Osteoblast (primary cell): ENCODE measurements at regions not wholly inside any gene's neighbourhood (a gene's known extent, or its start where the extent isn't known, plus 50 kb on each side); places are given as distances from the start of the nearest gene placed in this dataset.

Experiments used
- DNase-seq: peaks from one replicate; pipeline ENCODE4 v3.0.0; 2011; ENCODE audit warnings: low spot score, mixed read lengths; ENCODE audit not compliant: insufficient read length; ENCODE audit errors: missing footprints
- H2AFZ ChIP-seq: 2 replicates; pipeline ENCODE4 v1.6.0; 2011; ENCODE audit warnings: mild to moderate bottlenecking, low read length
- H3K27ac ChIP-seq: 2 replicates; pipeline ENCODE4 v1.5.1; 2011; ENCODE audit warnings: mild to moderate bottlenecking, low read depth, low read length, moderate library complexity
- H3K27me3 ChIP-seq: 2 replicates; pipeline ENCODE4 v1.6.0; 2012; ENCODE audit warnings: mild to moderate bottlenecking, control low read depth, inconsistent platforms, low read length, moderate library complexity; ENCODE audit not compliant: insufficient read depth
- H3K36me3 ChIP-seq: 2 replicates; pipeline ENCODE4 v1.5.1; 2011; ENCODE audit warnings: mild to moderate bottlenecking, low read length, control low read depth, moderate library complexity; ENCODE audit not compliant: insufficient read depth
- H3K4me1 ChIP-seq: 2 replicates; pipeline ENCODE4 v1.5.1; 2011; ENCODE audit warnings: mild to moderate bottlenecking, low read length, control low read depth, moderate library complexity; ENCODE audit not compliant: insufficient read depth
- H3K4me2 ChIP-seq: 2 replicates; pipeline ENCODE4 v1.6.0; 2011; ENCODE audit warnings: mild to moderate bottlenecking, low read length; ENCODE audit not compliant: insufficient read depth
- H3K4me3 ChIP-seq: fragments of 200-600 bp; sonication (generic); 3 replicates; pipeline ENCODE4 v1.5.1; 2012; ENCODE audit warnings: mild to moderate bottlenecking, low read length, inconsistent platforms; ENCODE audit not compliant: insufficient read depth
- H3K79me2 ChIP-seq: 2 replicates; pipeline ENCODE4 v1.6.0; 2012; ENCODE audit warnings: mild to moderate bottlenecking, low read length, control low read depth, inconsistent platforms; ENCODE audit not compliant: insufficient read depth
- H3K9me3 ChIP-seq: 2 replicates; pipeline ENCODE4 v1.5.1; 2011; ENCODE audit warnings: low read depth, low read length, control low read depth
- H4K20me1 ChIP-seq: 2 replicates; pipeline ENCODE4 v1.6.0; 2012; ENCODE audit warnings: mild to moderate bottlenecking, low read length, control low read depth; ENCODE audit not compliant: insufficient read depth
- TF ChIP-seq, protein P1 (sequence below): IDR thresholded peaks from 2 replicates; pipeline ENCODE4 v1.5.1; 2011; ENCODE audit warnings: mild to moderate bottlenecking, low read depth, low read length, moderate library complexity; ENCODE audit errors: extremely low read depth

DNA sequence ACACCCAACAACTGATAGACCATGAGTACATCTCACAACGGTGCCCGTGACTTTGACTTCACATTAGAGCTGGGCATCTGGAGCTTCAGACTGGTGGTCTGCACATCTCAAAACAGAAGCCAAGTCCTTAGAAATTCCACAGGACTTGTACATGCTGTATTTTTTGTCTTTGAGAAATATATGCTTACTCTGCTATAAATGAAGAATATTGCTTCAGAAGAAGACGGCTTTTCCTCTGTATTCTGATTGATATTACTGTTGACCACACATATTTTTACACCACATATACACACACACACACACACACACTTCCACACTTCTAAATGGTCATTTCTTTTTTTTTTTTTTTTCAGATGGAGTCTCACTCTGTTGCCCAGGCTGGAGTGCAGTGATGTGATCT lies 338.3 kb upstream of the KIF2A start:
- DNase-seq: no peak
- no peak overlapping the region for H3K4me2 ChIP-seq
- H3K27ac ChIP-seq: no peak overlapping the region
- H3K9me3 ChIP-seq: no peaks in the 10 kb centered on the region
- no peaks in the 10 kb centered on the region for H3K36me3 ChIP-seq
- no peak overlapping the region for H3K4me3 ChIP-seq
- TF ChIP-seq, protein P1, sequence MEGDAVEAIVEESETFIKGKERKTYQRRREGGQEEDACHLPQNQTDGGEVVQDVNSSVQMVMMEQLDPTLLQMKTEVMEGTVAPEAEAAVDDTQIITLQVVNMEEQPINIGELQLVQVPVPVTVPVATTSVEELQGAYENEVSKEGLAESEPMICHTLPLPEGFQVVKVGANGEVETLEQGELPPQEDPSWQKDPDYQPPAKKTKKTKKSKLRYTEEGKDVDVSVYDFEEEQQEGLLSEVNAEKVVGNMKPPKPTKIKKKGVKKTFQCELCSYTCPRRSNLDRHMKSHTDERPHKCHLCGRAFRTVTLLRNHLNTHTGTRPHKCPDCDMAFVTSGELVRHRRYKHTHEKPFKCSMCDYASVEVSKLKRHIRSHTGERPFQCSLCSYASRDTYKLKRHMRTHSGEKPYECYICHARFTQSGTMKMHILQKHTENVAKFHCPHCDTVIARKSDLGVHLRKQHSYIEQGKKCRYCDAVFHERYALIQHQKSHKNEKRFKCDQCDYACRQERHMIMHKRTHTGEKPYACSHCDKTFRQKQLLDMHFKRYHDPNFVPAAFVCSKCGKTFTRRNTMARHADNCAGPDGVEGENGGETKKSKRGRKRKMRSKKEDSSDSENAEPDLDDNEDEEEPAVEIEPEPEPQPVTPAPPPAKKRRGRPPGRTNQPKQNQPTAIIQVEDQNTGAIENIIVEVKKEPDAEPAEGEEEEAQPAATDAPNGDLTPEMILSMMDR: no peak
- no peaks in the 10 kb centered on the region for H3K27me3 ChIP-seq
- H3K79me2 ChIP-seq: no peaks in the 10 kb centered on the region
- H2AFZ ChIP-seq: no peak overlapping the region
- H4K20me1 ChIP-seq: no peaks in the 10 kb centered on the region
- H3K4me1 ChIP-seq: no peaks in the 10 kb centered on the region

DNA sequence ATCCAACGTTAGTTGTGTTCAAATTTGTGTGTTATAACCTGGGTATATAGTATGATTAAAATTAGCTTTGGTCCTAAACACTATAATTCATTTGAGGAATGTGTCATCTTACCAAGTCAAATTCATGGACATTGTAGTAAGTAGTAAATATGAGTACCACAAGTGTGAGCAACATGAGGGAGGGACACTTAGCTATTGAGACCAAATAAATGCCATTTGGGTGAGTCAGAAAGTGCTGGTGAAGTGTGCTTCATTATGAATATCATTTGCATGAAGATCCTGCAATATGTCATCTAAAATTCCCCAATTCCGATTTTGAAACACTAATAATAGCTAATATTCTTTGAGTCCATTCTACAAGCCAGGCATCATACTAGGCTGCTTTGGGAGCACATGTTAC lies 336.7 kb upstream of the KIF2A start:
- no peak overlapping the region for H3K4me3 ChIP-seq
- H4K20me1 ChIP-seq: no peaks in the 10 kb centered on the region
- no peak overlapping the region for H3K27ac ChIP-seq
- no peaks in the 10 kb centered on the region for H3K36me3 ChIP-seq
- DNase-seq: no peak
- no peaks in the 10 kb centered on the region for H3K79me2 ChIP-seq
- H3K4me1 ChIP-seq: no peaks in the 10 kb centered on the region
- H3K4me2 ChIP-seq: no peak overlapping the region
- H3K9me3 ChIP-seq: no peaks in the 10 kb centered on the region
- TF ChIP-seq, protein P1: no peak
- no peaks in the 10 kb centered on the region for H3K27me3 ChIP-seq
- H2AFZ ChIP-seq: no peak overlapping the region

DNA sequence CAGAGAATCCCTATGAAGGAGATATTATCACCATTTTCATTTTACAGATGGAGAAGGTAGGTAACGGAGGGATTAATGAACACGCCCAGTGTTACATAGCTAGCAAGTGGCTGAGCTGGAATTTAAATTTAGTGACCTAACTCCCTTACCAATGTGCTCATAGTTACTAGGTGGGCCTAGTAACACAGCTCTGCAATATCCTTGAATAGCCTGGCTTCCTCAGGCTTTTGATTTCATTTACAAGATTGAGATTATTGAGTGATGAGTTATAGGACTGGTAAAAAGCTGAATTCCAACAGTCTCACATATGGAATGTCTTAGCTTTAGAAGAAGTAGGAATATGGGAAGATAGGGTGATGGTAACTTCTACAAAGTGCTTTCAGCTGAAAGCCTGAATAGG lies 336.3 kb upstream of the KIF2A start:
- TF ChIP-seq, protein P1: no peak
- no peak for DNase-seq
- Histone ChIP-seq H3K4me1 (no peaks in the 10 kb centered on the region), H3K79me2 (no peaks in the 10 kb centered on the region), H4K20me1 (no peaks in the 10 kb centered on the region), H3K36me3 (no peaks in the 10 kb centered on the region), H3K4me3 (no peak overlapping the region), H3K27me3 (no peaks in the 10 kb centered on the region), H3K4me2 (no peak overlapping the region), H3K27ac (no peak overlapping the region), H3K9me3 (no peaks in the 10 kb centered on the region), H2AFZ (no peak overlapping the region)

DNA sequence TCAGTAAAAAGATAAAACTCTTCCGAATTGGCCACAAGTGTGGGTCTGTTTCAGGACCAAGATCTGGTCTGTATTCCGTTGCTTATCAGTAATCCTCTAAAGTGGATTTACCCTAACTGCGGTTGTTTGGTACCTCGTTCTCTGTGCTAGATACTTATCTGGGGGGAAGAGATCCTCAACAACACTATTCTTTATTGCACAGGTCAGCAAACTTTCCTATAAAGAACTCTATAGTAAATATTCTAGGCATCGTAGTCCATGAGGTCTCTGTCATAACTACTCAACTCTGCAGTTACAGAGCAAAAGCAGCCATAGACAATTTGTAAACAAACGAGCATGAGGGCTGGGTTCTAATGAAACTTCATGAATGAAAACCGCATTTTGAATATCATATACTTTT lies 335.8 kb upstream of the KIF2A start:
- no peak overlapping the region for H2AFZ ChIP-seq
- no peaks in the 10 kb centered on the region for H3K36me3 ChIP-seq
- no peak for DNase-seq
- H3K4me1 ChIP-seq: no peaks in the 10 kb centered on the region
- no peaks in the 10 kb centered on the region for H3K79me2 ChIP-seq
- no peak overlapping the region for H3K27ac ChIP-seq
- H3K4me3 ChIP-seq: no peak overlapping the region
- no peaks in the 10 kb centered on the region for H4K20me1 ChIP-seq
- no peaks in the 10 kb centered on the region for H3K27me3 ChIP-seq
- TF ChIP-seq, protein P1: no peak
- no peaks in the 10 kb centered on the region for H3K9me3 ChIP-seq
- no peak overlapping the region for H3K4me2 ChIP-seq
